GM19463 (cell line): ENCODE measurements at regions not wholly inside any gene's neighbourhood (a gene's known extent, or its start where the extent isn't known, plus 50 kb on each side); places are given as distances from the start of the nearest gene placed in this dataset.

Experiments used
- ATAC-seq: cut with Tn5 transposase; IDR thresholded peaks from one replicate; pipeline ENCODE4 v1.9.1; 2021; ENCODE audit warnings: mild to moderate bottlenecking, moderate library complexity; ENCODE audit not compliant: unreplicated experiment

GRCh38 chr13:33739254-33739653, 78.7 kb upstream of the RFC3 start:
- ATAC-seq = no peak

- no peak for ATAC-seq
Observed at GRCh38 chr13:33740134-33740538, 77.8 kb upstream of the RFC3 start.

- no peak for ATAC-seq
Observed at GRCh38 chr13:33742321-33742720, 75.6 kb upstream of the RFC3 start.

- ATAC-seq = peak; percentile 78
Observed at GRCh38 chr13:33743438-33744368, 74.2 kb upstream of the RFC3 start.

- no peak for ATAC-seq
Observed at GRCh38 chr13:33744589-33745369, 73.2 kb upstream of the RFC3 start.

- peak; percentile 45 for ATAC-seq
Observed at GRCh38 chr13:33745370-33746324, 72.3 kb upstream of the RFC3 start.

- no peak for ATAC-seq
Observed at GRCh38 chr13:33746867-33747266, 71.1 kb upstream of the RFC3 start.

GRCh38 chr13:33751151-33751550, 66.8 kb upstream of the RFC3 start:
- no peak for ATAC-seq

- no peak for ATAC-seq
Observed at GRCh38 chr13:33752094-33752493, 65.9 kb upstream of the RFC3 start.

GRCh38 chr13:33752597-33752996, 65.4 kb upstream of the RFC3 start:
- ATAC-seq = no peak

- ATAC-seq = no peak
Observed at GRCh38 chr13:33756929-33757328, 61.0 kb upstream of the RFC3 start.

- ATAC-seq = peak; percentile 77
Observed at GRCh38 chr13:33757713-33758112, 60.2 kb upstream of the RFC3 start.

GRCh38 chr13:33758113-33758512, 59.8 kb upstream of the RFC3 start:
- peak; percentile 48 for ATAC-seq

GRCh38 chr13:33761740-33762139, 56.2 kb upstream of the RFC3 start:
- no peak for ATAC-seq

- ATAC-seq = peak; percentile 44
Observed at GRCh38 chr13:33763021-33763420, 54.9 kb upstream of the RFC3 start.

- ATAC-seq = no peak
Observed at GRCh38 chr13:33764716-33765115, 53.2 kb upstream of the RFC3 start.

- ATAC-seq = no peak
Observed at GRCh38 chr13:33766329-33767123, 51.4 kb upstream of the RFC3 start.

- no peak for ATAC-seq
Observed at GRCh38 chr13:33767140-33767539, 50.8 kb upstream of the RFC3 start.
